HepG2 (cell line): ENCODE measurements at regions not wholly inside any gene's neighbourhood (a gene's known extent, or its start where the extent isn't known, plus 50 kb on each side); places are given as distances from the start of the nearest gene placed in this dataset.

ENCODE experiments used
- BCL6 ChIP-seq: IDR thresholded peaks from 2 replicates; pipeline ENCODE4 v1.6.1; 2016; ENCODE audit warnings: missing genetic modification reagents, missing compliant biosample characterization
- TF ChIP-seq, protein P1 (sequence below): sonication (generic); formaldehyde crosslinking; IDR thresholded peaks from 2 replicates; pipeline ENCODE4 v1.5.0; 2020; ENCODE audit warnings: mild to moderate bottlenecking, missing genetic modification reagents
- TF ChIP-seq, protein P2 (sequence below): sonication (generic); formaldehyde crosslinking; IDR thresholded peaks from 2 replicates; pipeline ENCODE4 v1.5.0; 2020; ENCODE audit warnings: mild to moderate bottlenecking, missing genetic modification reagents, moderate library complexity

DNA sequence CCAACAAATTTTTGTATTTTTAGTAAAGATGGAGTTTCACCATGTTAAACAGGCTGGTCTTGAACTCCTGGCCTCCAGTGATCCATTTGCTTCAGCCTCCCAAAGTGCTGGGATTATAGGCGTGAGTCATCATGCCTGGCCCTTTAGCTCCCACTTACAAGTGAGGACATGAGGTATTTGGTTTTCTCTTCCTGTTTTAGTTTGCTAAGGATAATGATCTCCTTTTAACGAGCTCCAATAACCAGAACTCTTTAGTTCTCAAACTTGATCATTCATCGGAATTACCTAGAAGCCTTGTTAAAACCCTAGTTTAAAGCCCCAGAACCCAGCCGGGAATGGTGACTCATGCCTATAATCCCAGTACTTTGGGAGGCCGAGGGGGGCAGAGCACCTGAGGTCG lies 481.4 kb downstream of the TYW1 start:
- TF ChIP-seq, protein P1, sequence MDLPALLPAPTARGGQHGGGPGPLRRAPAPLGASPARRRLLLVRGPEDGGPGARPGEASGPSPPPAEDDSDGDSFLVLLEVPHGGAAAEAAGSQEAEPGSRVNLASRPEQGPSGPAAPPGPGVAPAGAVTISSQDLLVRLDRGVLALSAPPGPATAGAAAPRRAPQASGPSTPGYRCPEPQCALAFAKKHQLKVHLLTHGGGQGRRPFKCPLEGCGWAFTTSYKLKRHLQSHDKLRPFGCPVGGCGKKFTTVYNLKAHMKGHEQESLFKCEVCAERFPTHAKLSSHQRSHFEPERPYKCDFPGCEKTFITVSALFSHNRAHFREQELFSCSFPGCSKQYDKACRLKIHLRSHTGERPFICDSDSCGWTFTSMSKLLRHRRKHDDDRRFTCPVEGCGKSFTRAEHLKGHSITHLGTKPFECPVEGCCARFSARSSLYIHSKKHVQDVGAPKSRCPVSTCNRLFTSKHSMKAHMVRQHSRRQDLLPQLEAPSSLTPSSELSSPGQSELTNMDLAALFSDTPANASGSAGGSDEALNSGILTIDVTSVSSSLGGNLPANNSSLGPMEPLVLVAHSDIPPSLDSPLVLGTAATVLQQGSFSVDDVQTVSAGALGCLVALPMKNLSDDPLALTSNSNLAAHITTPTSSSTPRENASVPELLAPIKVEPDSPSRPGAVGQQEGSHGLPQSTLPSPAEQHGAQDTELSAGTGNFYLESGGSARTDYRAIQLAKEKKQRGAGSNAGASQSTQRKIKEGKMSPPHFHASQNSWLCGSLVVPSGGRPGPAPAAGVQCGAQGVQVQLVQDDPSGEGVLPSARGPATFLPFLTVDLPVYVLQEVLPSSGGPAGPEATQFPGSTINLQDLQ (CRISPR knock-in tag), result no peak
- TF ChIP-seq, protein P2, sequence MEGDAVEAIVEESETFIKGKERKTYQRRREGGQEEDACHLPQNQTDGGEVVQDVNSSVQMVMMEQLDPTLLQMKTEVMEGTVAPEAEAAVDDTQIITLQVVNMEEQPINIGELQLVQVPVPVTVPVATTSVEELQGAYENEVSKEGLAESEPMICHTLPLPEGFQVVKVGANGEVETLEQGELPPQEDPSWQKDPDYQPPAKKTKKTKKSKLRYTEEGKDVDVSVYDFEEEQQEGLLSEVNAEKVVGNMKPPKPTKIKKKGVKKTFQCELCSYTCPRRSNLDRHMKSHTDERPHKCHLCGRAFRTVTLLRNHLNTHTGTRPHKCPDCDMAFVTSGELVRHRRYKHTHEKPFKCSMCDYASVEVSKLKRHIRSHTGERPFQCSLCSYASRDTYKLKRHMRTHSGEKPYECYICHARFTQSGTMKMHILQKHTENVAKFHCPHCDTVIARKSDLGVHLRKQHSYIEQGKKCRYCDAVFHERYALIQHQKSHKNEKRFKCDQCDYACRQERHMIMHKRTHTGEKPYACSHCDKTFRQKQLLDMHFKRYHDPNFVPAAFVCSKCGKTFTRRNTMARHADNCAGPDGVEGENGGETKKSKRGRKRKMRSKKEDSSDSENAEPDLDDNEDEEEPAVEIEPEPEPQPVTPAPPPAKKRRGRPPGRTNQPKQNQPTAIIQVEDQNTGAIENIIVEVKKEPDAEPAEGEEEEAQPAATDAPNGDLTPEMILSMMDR (CRISPR knock-in tag), result no peak
- TF ChIP-seq BCL6 (CRISPR knock-in tag), result no peak
